Left kidney (tissue), 1 donor: ENCODE measurements at regions not wholly inside any gene's neighbourhood (a gene's known extent, or its start where the extent isn't known, plus 50 kb on each side); places are given as distances from the start of the nearest gene placed in this dataset.

Source experiments
- DNase-seq: peaks from one replicate; pipeline ENCODE4 v3.0.0-alpha.2; 2013

GRCh38 chr18:44453505-44453904, 227.2 kb upstream of the SETBP1 start:
- no peak for DNase-seq

- no peak for DNase-seq
These were observed 221.9 kb upstream of the SETBP1 start for GRCh38 chr18:44458777-44459176.

- no peak for DNase-seq
These were observed 216.1 kb upstream of the SETBP1 start for GRCh38 chr18:44464398-44465180.

- DNase-seq: no peak
These were observed 215.3 kb upstream of the SETBP1 start for GRCh38 chr18:44465381-44465841.

GRCh38 chr18:44466997-44467396, 213.7 kb upstream of the SETBP1 start:
- no peak for DNase-seq

- DNase-seq: no peak
These were observed 213.0 kb upstream of the SETBP1 start for GRCh38 chr18:44467718-44468117.

GRCh38 chr18:44473394-44474066, 207.2 kb upstream of the SETBP1 start:
- no peak for DNase-seq

- no peak for DNase-seq
These were observed 206.6 kb upstream of the SETBP1 start for GRCh38 chr18:44474067-44474411.

GRCh38 chr18:44474591-44474990, 206.1 kb upstream of the SETBP1 start:
- no peak for DNase-seq

GRCh38 chr18:44482761-44483160, 197.9 kb upstream of the SETBP1 start:
- DNase-seq: no peak

GRCh38 chr18:44495151-44495550, 185.5 kb upstream of the SETBP1 start:
- no peak for DNase-seq

- DNase-seq: no peak
These were observed 183.4 kb upstream of the SETBP1 start for GRCh38 chr18:44497311-44497710.

- no peak for DNase-seq
These were observed 182.8 kb upstream of the SETBP1 start for GRCh38 chr18:44497757-44498490.

GRCh38 chr18:44500808-44501610, 179.7 kb upstream of the SETBP1 start:
- DNase-seq: no peak

- no peak for DNase-seq
These were observed 178.5 kb upstream of the SETBP1 start for GRCh38 chr18:44502221-44502620.

- no peak for DNase-seq
These were observed 177.9 kb upstream of the SETBP1 start for GRCh38 chr18:44502790-44503189.

- DNase-seq: no peak
These were observed 176.8 kb upstream of the SETBP1 start for GRCh38 chr18:44503854-44504253.

GRCh38 chr18:44507729-44508325, 172.9 kb upstream of the SETBP1 start:
- no peak for DNase-seq

GRCh38 chr18:44508474-44508873, 172.2 kb upstream of the SETBP1 start:
- DNase-seq: no peak

GRCh38 chr18:44509048-44509447, 171.6 kb upstream of the SETBP1 start:
- DNase-seq: no peak

- DNase-seq: no peak
These were observed 170.3 kb upstream of the SETBP1 start for GRCh38 chr18:44510390-44510789.

GRCh38 chr18:44513233-44513632, 167.5 kb upstream of the SETBP1 start:
- no peak for DNase-seq
